ENCODE measurements at regions not wholly inside any gene's neighbourhood (a gene's known extent, or its start where the extent isn't known, plus 50 kb on each side); places are given as distances from the start of the nearest gene placed in this dataset.
"Not testable (repeated sequence)": the region's sequence is repeated elsewhere in the genome, so short reads cannot be mapped to it uniquely, and the experiment has no call there.

- no peak for ATAC-seq
- Mint-ChIP-seq H3K4me3 (no peak overlapping the region), H3K4me1 (no peaks in the 10 kb centered on the region), H3K27ac (no peak overlapping the region), H3K27me3 (no peaks in the 10 kb centered on the region), H3K36me3 (ENCODE audit: low read depth) (no peaks in the 10 kb centered on the region)
- H3K9me3 ChIP-seq (ENCODE audit: control insufficient read depth, low read length, poor library complexity, severe bottlenecking): no peaks in the 10 kb centered on the region
- no peak for DNase-seq
Observed at GRCh38 chr5:19240170-19240569, 747.8 kb downstream of the CDH18 start.

GRCh38 chr5:19241690-19242089 lies 746.3 kb downstream of the CDH18 start:
- no peaks in the 10 kb centered on the region for H3K27me3 Mint-ChIP-seq
- H3K27ac Mint-ChIP-seq: no peak overlapping the region

GRCh38 chr5:19246191-19246590 lies 741.8 kb downstream of the CDH18 start:
- H3K4me1 Mint-ChIP-seq; ATAC-seq; H3K9me3 ChIP-seq (ENCODE audit: control insufficient read depth, low read length, poor library complexity, severe bottlenecking); H3K4me3 Mint-ChIP-seq; H3K27me3 Mint-ChIP-seq; H3K36me3 Mint-ChIP-seq (ENCODE audit: low read depth); H3K27ac Mint-ChIP-seq; DNase-seq: not testable (repeated sequence)

More at GRCh38 chr5:19241690-19242089, 746.3 kb downstream of the CDH18 start:
- ATAC-seq (no peak), DNase-seq (no peak)
- no peaks in the 10 kb centered on the region for H3K4me1 Mint-ChIP-seq
- H3K4me3 Mint-ChIP-seq: no peak overlapping the region
- H3K9me3 ChIP-seq (ENCODE audit: control insufficient read depth, low read length, poor library complexity, severe bottlenecking): no peaks in the 10 kb centered on the region
- H3K36me3 Mint-ChIP-seq (ENCODE audit: low read depth): no peaks in the 10 kb centered on the region

- DNase-seq: no peak
- Mint-ChIP-seq H3K27me3 (no peaks in the 10 kb centered on the region), H3K4me3 (no peak overlapping the region), H3K36me3 (ENCODE audit: low read depth) (no peaks in the 10 kb centered on the region), H3K27ac (no peak overlapping the region), H3K4me1 (no peaks in the 10 kb centered on the region)
- no peaks in the 10 kb centered on the region for H3K9me3 ChIP-seq (ENCODE audit: control insufficient read depth, low read length, poor library complexity, severe bottlenecking)
- no peak for ATAC-seq
Observed at GRCh38 chr5:19247302-19247701, 740.7 kb downstream of the CDH18 start.

- no peaks in the 10 kb centered on the region for H3K4me1 Mint-ChIP-seq
- H3K27me3 Mint-ChIP-seq: no peaks in the 10 kb centered on the region
- no peak overlapping the region for H3K27ac Mint-ChIP-seq
- DNase-seq (no peak), ATAC-seq (no peak)
- no peak overlapping the region for H3K4me3 Mint-ChIP-seq
- no peaks in the 10 kb centered on the region for H3K36me3 Mint-ChIP-seq (ENCODE audit: low read depth)
- H3K9me3 ChIP-seq (ENCODE audit: control insufficient read depth, low read length, poor library complexity, severe bottlenecking): no peaks in the 10 kb centered on the region
Observed at GRCh38 chr5:19256036-19256435, 732.0 kb downstream of the CDH18 start.

- ATAC-seq (no peak), DNase-seq (no peak)
- no peak overlapping the region for H3K27ac Mint-ChIP-seq
- H3K4me3 Mint-ChIP-seq: no peak overlapping the region
- no peaks in the 10 kb centered on the region for H3K36me3 Mint-ChIP-seq (ENCODE audit: low read depth)
- no peaks in the 10 kb centered on the region for H3K9me3 ChIP-seq (ENCODE audit: control insufficient read depth, low read length, poor library complexity, severe bottlenecking)
- H3K27me3 Mint-ChIP-seq: no peaks in the 10 kb centered on the region
- no peaks in the 10 kb centered on the region for H3K4me1 Mint-ChIP-seq
Observed at GRCh38 chr5:19258686-19259085, 729.3 kb downstream of the CDH18 start.

GRCh38 chr5:19261879-19262278 lies 726.1 kb downstream of the CDH18 start:
- H3K27me3 Mint-ChIP-seq: no peaks in the 10 kb centered on the region
- ATAC-seq (no peak), DNase-seq (no peak)
- no peaks in the 10 kb centered on the region for H3K36me3 Mint-ChIP-seq (ENCODE audit: low read depth)
- no peak overlapping the region for H3K27ac Mint-ChIP-seq
- H3K4me1 Mint-ChIP-seq: no peaks in the 10 kb centered on the region
- no peak overlapping the region for H3K4me3 Mint-ChIP-seq
- H3K9me3 ChIP-seq (ENCODE audit: control insufficient read depth, low read length, poor library complexity, severe bottlenecking): no peaks in the 10 kb centered on the region

- DNase-seq: no peak
- no peak overlapping the region for H3K4me3 Mint-ChIP-seq
- no peaks in the 10 kb centered on the region for H3K9me3 ChIP-seq (ENCODE audit: control insufficient read depth, low read length, poor library complexity, severe bottlenecking)
- no peaks in the 10 kb centered on the region for H3K4me1 Mint-ChIP-seq
- H3K27me3 Mint-ChIP-seq: no peaks in the 10 kb centered on the region
- no peak for ATAC-seq
- no peak overlapping the region for H3K27ac Mint-ChIP-seq
- no peaks in the 10 kb centered on the region for H3K36me3 Mint-ChIP-seq (ENCODE audit: low read depth)
Observed at GRCh38 chr5:19264821-19265220, 723.2 kb downstream of the CDH18 start.

- H3K27ac Mint-ChIP-seq: no peak overlapping the region
- no peaks in the 10 kb centered on the region for H3K4me1 Mint-ChIP-seq
- no peaks in the 10 kb centered on the region for H3K36me3 Mint-ChIP-seq (ENCODE audit: low read depth)
- DNase-seq (no peak), ATAC-seq (no peak)
- H3K4me3 Mint-ChIP-seq: no peak overlapping the region
- H3K9me3 ChIP-seq (ENCODE audit: control insufficient read depth, low read length, poor library complexity, severe bottlenecking): no peaks in the 10 kb centered on the region
- H3K27me3 Mint-ChIP-seq: no peaks in the 10 kb centered on the region
Observed at GRCh38 chr5:19266791-19267190, 721.2 kb downstream of the CDH18 start.

GRCh38 chr5:19270153-19270552 lies 717.8 kb downstream of the CDH18 start:
- Mint-ChIP-seq H3K27ac (no peak overlapping the region), H3K27me3 (no peaks in the 10 kb centered on the region), H3K36me3 (ENCODE audit: low read depth) (no peaks in the 10 kb centered on the region), H3K4me1 (no peaks in the 10 kb centered on the region), H3K4me3 (no peak overlapping the region)
- no peaks in the 10 kb centered on the region for H3K9me3 ChIP-seq (ENCODE audit: control insufficient read depth, low read length, poor library complexity, severe bottlenecking)
- ATAC-seq (no peak), DNase-seq (no peak)

- ATAC-seq: no peak
- Mint-ChIP-seq H3K27me3 (no peaks in the 10 kb centered on the region), H3K27ac (no peak overlapping the region), H3K36me3 (ENCODE audit: low read depth) (no peaks in the 10 kb centered on the region), H3K4me3 (no peak overlapping the region), H3K4me1 (no peaks in the 10 kb centered on the region)
- DNase-seq: no peak
- H3K9me3 ChIP-seq (ENCODE audit: control insufficient read depth, low read length, poor library complexity, severe bottlenecking): peaks cover 3% of the 10 kb centered on the region
Observed at GRCh38 chr5:19274578-19274977, 713.4 kb downstream of the CDH18 start.

- Mint-ChIP-seq H3K4me3 (no peak overlapping the region), H3K36me3 (ENCODE audit: low read depth) (no peaks in the 10 kb centered on the region), H3K4me1 (no peaks in the 10 kb centered on the region), H3K27ac (no peak overlapping the region), H3K27me3 (no peaks in the 10 kb centered on the region)
- ATAC-seq (no peak), DNase-seq (no peak)
- no peaks in the 10 kb centered on the region for H3K9me3 ChIP-seq (ENCODE audit: control insufficient read depth, low read length, poor library complexity, severe bottlenecking)
Observed at GRCh38 chr5:19285286-19285685, 702.7 kb downstream of the CDH18 start.

GRCh38 chr5:19287548-19288277 lies 700.3 kb downstream of the CDH18 start:
- H3K9me3 ChIP-seq (ENCODE audit: control insufficient read depth, low read length, poor library complexity, severe bottlenecking); H3K27me3 Mint-ChIP-seq; H3K36me3 Mint-ChIP-seq (ENCODE audit: low read depth); H3K27ac Mint-ChIP-seq; DNase-seq; H3K4me1 Mint-ChIP-seq; ATAC-seq; H3K4me3 Mint-ChIP-seq: not testable (repeated sequence)

GRCh38 chr5:19288311-19288710 lies 699.7 kb downstream of the CDH18 start:
- H3K27me3 Mint-ChIP-seq; DNase-seq; H3K36me3 Mint-ChIP-seq (ENCODE audit: low read depth); H3K4me3 Mint-ChIP-seq; ATAC-seq; H3K4me1 Mint-ChIP-seq; H3K9me3 ChIP-seq (ENCODE audit: control insufficient read depth, low read length, poor library complexity, severe bottlenecking); H3K27ac Mint-ChIP-seq: not testable (repeated sequence)

Data from T-helper 17 cell (primary cell).